Astrocyte of the hippocampus (primary cell): ENCODE measurements at regions not wholly inside any gene's neighbourhood (a gene's known extent, or its start where the extent isn't known, plus 50 kb on each side); places are given as distances from the start of the nearest gene placed in this dataset.
A peak's percentile ranks its signal among the peaks of the same experiment; 100 is the strongest.

Experiments
- DNase-seq: peaks from one replicate; pipeline ENCODE4 v3.0.0; 2011; ENCODE audit warnings: low read depth, low spot score

DNA sequence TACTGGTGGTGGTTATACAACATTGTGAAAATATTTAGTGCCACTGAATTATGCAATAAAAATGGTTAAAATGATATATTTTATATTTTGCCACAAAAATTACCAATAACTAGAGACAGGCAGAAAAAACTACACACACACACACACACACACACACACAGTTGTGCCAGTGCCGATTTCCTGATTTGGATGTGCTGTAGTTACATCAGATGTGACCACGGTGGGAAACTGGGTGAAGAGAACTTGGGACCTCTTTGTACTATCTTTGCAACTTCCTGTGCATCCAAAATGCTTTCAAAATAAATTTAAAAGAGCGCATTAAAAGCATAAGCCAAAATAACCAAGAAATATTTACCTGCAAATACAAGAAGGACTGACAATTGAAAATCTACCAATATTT is 61.6 kb upstream of the CCBE1 start:
- no peak for DNase-seq

DNA sequence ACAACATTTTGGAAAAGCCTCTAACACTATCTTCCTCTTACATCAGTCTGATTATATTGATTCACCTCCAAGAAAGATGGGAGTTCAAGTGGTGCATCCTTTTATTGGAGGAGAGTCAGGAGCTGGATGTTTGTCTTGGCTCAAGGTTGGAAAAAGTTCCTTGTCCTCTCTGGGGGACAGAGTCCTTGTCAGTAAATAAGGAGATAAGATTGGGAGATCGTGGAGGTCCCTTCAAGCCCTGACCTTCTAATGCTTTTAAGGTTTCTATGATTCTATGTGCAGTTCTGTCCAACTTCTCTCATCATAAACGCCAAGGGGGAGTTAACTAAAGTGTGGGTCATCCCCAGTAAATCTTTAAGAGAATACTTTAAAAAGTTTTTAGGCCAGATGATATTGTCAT is 60.9 kb upstream of the CCBE1 start:
- DNase-seq = no peak

DNA sequence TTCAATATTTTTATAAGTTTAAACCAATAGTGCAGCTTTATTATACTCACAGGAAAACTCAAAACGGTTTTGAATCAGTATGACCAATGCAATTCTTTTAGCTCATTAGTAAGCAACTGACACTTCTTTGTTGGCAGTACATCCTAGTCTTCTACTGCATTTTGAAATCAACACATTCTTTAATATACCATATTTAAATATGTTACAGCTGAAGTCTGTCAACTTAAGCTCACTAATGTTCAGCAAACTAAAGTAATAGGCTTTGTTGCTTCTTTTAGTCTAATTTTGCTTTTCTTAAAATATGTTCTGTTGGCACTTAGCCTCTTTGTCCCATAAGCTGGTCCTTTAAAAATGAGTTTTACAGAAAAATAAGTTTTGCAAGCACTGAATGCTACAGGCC is 55.4 kb upstream of the CCBE1 start:
- no peak for DNase-seq

DNA sequence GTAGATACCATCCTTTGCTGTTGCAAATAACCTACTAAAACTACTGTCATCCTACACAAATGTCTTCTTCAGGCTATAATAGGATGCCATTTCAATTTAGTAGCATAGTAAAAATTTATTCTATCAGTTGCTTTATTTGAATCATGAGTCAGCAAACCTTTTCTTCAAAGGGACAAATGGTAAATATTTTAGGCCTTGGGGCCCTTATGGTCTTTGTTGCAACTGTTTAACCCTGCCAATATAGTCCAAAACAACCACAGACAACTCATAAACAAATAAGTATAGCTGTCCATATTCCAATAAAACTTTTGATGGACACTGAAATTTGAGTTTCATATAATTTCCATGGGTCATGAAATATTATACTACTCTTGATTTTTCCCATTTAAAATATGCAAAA is 54.0 kb upstream of the CCBE1 start:
- no peak for DNase-seq

DNA sequence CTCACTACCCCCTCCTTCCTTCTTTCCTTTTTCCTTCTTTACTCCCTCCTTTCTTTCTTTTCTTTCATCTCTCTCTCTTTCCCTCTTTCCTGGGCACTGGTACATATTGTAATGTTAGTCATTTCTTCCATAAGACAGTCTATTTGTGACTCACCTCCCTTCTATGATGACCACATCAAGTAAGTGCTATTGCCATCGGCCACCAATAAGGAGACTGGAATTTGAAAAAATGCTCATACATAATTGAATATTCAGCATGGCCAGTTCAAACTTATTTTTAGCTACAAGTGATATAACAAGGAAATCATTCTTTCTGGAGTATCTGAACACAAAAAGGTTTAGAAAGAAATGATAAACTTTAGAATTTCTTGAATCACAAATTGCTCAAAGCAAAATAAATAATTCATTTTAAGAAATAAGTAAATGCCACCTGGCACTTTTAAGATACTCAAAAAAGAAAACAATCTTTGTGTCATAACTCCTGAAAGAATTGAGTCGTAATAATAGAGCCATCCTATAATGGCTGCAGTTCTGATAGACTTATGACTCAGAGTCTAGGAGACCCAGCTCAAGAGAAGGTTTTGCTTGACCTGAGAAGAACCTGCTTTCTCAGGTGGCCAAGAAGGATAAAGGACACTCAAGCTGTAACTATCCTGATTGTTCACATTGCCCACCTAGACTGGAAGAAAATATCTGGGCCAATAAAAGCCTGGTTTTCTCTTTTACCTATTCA is 51.6 kb upstream of the CCBE1 start:
- peak; percentile 73 for DNase-seq
